ENCODE measurements at regions not wholly inside any gene's neighbourhood (a gene's known extent, or its start where the extent isn't known, plus 50 kb on each side); places are given as distances from the start of the nearest gene placed in this dataset.

DNA sequence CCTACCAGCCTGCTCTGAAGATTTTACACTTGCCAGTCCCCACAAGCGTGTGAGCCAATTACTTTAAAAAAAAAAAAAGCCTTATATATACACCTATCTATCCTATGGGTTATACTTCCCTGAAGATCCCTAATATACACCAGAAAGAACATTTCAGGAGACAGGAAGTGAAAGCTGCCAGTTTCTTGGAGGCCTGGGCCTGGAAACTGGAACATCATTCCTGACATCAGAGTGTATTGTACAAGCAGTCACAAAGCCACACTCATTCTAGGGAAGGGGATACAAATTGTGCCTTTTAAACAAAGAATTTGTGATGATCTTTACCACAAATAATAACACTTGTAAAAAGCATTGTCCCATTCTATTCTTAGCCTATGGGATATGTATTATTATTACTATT is 98.3 kb upstream of the FBN2 start:
- TF ChIP-seq EZH2 (IDR thresholded peaks at IDR 0.05; ENCODE audit: borderline replicate concordance, low read depth, low read length, severe bottlenecking) (no peak), POLR2A (IDR thresholded peaks at IDR 0.05; ENCODE audit: low read depth, low read length) (no peak), MYC (IDR thresholded peaks at IDR 0.05; ENCODE audit: low read depth, low read length) (no peak), JUN (IDR thresholded peaks at IDR 0.05; ENCODE audit: borderline replicate concordance, insufficient read depth, insufficient read length, low read depth) (no peak)
- TF ChIP-seq, protein P1, sequence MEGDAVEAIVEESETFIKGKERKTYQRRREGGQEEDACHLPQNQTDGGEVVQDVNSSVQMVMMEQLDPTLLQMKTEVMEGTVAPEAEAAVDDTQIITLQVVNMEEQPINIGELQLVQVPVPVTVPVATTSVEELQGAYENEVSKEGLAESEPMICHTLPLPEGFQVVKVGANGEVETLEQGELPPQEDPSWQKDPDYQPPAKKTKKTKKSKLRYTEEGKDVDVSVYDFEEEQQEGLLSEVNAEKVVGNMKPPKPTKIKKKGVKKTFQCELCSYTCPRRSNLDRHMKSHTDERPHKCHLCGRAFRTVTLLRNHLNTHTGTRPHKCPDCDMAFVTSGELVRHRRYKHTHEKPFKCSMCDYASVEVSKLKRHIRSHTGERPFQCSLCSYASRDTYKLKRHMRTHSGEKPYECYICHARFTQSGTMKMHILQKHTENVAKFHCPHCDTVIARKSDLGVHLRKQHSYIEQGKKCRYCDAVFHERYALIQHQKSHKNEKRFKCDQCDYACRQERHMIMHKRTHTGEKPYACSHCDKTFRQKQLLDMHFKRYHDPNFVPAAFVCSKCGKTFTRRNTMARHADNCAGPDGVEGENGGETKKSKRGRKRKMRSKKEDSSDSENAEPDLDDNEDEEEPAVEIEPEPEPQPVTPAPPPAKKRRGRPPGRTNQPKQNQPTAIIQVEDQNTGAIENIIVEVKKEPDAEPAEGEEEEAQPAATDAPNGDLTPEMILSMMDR (IDR thresholded peaks at IDR 0.05; ENCODE audit: extremely low read depth in 1 of 2, insufficient read depth in 1 of 2, low read depth in 1 of 2, low read length in 2 of 2), result no peak

All from endothelial cell of umbilical vein (primary cell).